ENCODE measurements at regions not wholly inside any gene's neighbourhood (a gene's known extent, or its start where the extent isn't known, plus 50 kb on each side); places are given as distances from the start of the nearest gene placed in this dataset.

DNA sequence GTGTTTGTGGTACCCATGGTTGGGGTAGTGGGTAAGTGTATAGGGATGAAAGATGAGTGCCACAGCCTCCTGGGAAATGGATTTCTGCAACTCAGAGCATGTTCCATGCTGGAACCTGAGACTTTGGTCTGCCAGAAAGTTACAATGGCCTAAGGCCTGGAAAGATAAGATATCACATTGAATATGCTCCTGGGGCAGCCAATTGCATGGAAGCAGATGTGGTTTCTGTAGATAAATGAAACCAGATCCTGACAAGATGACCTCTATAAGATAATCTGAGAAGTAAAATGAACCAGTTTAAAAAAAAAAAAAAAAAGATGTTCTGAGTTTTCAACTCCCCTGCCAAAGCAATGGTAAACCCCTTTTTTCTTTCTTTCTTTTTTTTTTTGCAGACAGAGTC, 91.4 kb upstream of the NCK2 start:
- DNase-seq (ENCODE audit: low spot score in 2 of 2) (no peak), FAIRE-seq (no peak)

DNA sequence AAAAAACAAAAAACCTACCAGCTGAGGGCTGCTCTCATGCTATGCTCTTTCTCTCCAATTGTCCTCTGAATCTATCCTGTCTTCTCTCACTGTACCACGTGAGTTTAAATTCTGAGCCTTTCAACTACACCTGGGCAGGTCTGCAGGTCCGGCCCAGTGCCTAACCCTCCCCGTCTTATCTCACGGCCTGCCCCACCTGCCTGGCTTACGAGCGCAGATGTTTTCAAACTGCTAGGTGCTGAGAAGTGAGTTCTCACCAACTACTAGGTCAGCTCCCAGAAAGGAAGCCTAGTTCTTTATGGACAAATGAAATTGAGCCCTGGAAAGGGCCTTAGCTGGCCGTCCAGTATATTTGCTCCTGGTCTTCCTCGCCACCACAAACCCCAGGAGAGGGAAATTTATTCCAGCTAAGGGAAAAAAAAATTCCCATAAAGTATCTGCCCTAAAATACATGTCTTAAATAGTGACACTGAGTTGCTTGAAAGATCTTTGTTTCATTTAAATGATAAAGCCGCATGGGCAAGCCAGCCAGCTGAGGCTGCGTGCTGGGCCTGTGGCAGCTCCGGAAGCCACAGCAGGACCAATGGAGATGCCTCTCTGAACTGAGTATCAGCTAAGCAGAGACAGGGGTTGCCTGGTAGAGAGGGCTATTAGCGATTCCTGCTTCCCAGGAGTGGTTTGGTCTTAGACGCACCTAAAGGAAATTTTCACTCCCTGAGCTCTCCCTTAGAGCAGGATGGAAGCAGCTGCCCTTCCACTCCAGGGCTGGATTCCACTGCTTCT, 92.5 kb upstream of the NCK2 start:
- FAIRE-seq: no peak

DNA sequence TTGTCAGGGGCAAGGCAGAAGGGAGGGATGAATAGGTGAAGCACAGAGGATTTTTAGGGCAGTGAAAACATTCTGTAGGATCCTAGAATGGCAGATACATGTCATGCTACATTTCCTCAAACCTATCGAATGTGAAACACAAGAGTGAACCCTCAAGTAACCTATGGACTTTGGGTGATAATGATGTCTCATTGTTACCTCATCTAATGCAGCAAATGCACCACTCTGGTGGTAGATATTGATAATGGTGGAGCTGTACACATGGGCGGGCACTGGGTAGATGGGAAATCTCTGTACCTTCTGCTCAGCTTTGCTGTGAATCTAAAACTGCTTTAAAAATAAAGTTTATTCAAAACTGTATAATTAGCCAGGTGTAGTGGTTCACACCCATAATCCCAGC, 95.2 kb upstream of the NCK2 start:
- FAIRE-seq: no peak
- DNase-seq (ENCODE audit: low spot score in 2 of 2): no peak

More for the DNA sequence above, 92.5 kb upstream of the NCK2 start:
- no peak for DNase-seq (ENCODE audit: low spot score in 2 of 2)

DNA sequence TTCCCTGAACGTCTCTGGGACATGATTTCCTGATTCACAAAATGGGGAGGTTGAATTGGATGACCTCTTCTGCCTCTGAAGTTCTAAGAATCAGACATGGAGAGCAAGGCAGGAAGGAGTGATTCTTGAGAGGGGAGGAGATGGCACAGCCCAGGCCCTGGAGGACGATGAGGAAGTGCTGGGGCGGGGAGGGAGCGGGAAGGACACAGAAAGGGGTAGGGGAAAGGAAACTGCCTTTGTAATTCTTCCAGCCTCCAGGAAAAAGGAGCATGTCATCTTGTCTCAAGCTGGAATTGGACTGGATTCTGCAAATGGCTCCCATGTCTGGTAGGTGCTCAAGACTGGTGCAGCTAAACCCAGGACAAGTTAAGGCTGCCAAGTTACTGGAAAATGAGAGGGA, 97.0 kb upstream of the NCK2 start:
- DNase-seq (ENCODE audit: low spot score in 2 of 2) (no peak), FAIRE-seq (no peak)

DNA sequence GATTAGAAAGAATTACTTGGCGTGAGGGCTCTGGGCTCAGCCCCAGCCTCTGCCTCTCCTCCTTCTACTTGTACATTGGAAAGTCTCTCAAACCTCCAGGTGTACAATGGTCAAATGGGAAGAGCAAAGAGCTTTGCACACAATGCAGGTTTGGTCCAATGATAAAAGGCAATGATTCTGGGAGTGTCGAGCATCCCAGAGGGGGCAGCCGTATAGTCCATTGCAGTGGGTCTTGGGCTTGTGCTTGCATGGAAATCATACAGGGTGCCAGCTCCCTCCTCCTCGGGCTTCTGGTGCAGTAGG, 98.0 kb upstream of the NCK2 start:
- no peak for FAIRE-seq
- DNase-seq (ENCODE audit: low spot score in 2 of 2): no peak

DNA sequence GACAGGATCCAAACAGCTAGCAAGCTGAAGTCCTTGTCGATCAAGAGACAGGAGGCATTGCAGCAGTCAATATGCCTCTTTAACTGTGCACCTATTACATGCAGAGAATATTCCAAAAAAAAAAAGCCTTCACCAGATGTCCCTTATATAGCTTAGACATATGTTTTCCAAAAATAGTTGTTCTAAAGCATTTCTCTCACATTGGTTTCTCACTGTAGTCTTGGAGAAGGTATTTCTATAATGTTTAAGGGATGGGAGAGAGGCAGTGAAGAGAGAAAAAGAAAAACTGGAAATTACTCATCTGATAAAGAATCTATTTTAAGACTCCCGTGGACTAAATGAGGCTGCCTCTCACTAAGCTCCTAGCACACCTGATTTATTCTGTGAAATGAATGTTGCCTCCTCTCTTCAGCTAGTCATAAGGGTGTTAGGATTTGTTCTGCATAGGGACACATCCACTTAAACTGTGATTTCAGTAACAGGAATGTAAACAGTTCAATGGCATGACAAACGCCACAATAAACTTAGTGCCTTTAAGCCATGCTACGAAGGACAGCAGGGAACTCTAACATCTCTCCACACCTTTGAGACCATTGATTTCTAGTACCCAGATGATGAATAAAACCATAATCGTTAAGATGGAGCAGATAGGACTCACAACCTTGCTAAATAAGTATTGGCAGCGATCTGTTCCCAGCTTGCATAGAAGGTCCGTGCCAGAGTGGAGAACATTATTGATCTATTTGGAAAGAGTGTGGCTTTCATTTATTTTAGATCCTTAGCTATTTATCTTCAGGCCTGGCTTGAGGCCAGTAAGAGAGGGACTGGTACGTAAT, 98.6 kb upstream of the NCK2 start:
- DNase-seq (ENCODE audit: low spot score in 2 of 2) (no peak), FAIRE-seq (no peak)

DNA sequence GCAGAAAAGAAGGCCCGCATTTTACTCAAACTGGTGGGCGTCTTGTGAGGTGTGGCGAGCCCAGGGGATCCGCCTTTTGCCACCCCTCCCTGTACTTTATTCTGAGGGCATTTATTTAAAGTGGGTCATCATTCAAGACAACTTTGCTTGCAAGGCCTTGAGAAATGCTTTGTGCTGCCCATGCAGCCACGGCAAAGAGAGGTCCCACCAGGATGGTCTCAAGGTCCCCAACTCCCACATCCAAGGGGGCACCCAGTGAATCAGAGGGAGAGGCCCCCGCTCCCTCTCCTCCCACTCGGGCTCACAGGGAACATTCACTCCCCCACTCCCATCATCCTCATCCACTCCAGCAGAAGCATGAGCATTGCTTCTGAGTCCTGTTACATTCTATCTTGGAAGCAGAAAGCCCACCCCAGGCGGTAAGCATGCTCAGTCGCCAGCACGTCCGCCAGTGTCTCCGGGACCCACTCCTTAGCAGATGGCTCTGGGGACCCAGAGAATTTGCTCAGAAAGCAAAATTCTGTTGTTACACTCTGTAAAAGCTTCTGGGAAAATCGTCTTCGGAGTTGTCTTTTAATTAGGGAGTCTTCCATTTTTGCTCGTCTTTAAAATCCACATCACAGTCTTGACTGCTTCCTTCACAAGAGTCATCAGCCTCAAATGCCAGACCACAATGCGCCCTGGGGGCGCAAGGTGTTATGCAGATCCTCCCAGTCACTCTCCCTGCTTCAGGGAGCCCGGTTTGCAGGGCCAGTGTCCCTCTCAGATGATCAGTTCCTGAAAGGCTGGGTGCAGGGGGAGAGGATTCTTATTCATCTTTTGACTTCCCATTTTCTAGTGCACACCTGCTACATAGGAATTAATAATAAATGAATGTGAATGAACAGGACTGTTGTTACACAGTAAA, 99.4 kb upstream of the NCK2 start:
- FAIRE-seq (no peak), DNase-seq (ENCODE audit: low spot score in 2 of 2) (no peak)

DNA sequence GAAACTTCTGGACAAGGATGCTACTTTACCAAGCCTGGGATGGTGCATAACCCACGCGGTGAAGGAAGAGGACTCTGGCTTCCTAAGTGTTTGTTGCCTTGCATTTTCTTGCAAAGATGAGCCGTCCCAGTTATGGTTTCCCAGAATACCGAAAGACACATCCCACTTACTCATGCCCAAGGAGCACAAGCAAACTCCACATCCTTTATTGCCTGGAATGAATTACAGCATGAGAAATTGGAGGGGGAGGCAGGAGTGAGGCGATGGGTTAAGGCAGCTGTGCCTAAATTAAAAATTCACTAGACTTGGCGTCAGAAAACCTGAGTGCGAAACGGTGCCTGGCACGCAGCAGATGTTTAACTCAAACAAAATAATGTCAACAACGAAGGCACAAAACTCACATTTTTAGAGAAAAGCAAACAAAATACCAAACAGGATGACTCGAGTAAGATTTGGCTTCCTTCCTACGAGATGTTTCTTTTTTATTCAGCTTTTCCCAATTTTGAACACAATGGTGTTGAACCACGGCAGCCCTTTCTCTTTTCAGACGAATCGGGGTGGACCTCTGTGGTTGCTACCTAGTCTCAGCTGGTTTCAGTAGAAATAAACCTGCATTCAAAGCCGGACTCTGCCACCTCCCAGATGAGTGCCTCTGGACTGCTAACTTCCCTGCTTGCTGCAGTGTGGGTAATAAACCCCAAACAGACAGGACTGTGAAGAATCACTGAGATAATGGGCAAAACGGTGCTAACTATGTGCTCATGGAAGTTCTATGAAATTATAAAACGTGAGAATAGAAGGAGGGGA, 100.3 kb upstream of the NCK2 start:
- peak in 1 of 2 donors; percentile 36 for DNase-seq (ENCODE audit: low spot score in 2 of 2)

DNA sequence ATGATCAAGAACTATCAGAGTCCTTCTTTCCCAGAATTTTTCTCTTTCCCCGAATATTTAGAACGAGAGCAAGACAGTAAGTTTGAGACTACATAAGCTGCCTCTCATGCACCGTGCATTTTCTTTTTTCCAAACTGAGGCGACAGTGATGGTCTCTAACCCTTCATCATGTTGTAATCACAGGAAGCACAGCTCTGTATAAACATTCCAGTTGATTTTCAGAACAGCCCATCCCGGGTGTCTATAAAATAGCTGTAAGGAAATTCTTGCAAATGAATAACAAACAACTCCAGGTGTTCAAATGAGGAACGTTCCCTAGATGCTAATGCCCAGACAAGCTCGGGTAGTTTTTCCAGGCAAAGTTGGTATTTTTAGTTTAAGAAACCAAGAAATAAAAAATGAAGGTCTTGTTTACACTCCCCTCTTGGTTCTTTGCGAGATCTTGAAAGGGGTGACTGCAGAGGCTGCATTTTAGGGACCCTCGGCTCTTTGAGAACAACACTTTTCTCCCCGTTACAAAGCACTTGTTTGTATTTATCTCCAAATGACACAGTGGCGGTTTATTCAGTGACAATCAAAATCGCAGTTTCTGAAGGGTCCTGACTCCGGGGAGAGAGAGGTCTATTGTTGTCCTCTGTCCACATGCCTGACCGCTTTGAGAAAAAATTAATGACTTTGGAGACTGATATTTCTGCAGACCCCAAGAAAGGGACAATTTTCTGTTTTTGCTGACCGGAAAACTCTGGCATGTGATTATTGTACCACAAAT, 101.1 kb upstream of the NCK2 start:
- DNase-seq (ENCODE audit: low spot score in 2 of 2) (no peak), FAIRE-seq (no peak)

More for the DNA sequence above, 100.3 kb upstream of the NCK2 start:
- FAIRE-seq: no peak

DNA sequence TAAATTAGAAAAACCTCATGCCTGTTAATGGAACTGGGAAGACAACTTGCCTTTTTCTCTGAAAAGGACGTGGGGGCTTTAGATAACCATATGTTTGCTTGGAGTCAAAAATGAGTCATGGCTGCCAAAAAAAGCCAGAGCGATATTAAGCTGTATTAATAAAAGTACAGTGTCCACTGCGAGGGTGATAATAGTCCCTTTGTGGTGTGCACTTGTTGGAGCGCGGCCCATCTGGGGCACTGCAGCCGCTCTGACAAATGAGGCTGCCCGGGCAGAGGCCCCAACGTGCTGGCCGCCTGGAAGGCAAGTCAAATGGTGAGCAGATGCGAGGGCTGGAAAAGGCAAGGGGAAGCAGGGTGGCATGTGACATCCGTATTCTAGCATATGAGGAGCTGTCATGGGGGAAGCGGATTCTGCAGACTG, 103.3 kb upstream of the NCK2 start:
- FAIRE-seq (no peak), DNase-seq (ENCODE audit: low spot score in 2 of 2) (peak; percentile 44 to 53)

DNA sequence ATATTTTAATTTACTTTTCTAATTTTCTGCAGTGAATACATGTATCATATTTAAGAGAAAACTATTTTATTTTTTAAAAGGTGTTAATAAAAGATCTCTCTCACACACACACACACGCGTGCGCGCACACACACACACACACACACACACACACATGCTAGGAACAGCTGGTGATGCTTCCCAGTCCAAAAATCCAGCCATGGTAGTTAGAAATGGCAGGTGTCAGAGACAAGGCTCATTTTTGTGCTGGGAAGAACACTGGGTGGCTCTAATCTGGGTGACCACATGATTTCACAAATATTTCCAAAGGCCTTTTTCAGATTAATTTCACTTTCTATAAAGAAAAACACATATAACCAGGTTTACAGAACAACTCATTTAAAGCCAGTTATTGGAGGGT, 104.5 kb upstream of the NCK2 start:
- no peak for DNase-seq (ENCODE audit: low spot score in 2 of 2)
- FAIRE-seq: no peak

DNA sequence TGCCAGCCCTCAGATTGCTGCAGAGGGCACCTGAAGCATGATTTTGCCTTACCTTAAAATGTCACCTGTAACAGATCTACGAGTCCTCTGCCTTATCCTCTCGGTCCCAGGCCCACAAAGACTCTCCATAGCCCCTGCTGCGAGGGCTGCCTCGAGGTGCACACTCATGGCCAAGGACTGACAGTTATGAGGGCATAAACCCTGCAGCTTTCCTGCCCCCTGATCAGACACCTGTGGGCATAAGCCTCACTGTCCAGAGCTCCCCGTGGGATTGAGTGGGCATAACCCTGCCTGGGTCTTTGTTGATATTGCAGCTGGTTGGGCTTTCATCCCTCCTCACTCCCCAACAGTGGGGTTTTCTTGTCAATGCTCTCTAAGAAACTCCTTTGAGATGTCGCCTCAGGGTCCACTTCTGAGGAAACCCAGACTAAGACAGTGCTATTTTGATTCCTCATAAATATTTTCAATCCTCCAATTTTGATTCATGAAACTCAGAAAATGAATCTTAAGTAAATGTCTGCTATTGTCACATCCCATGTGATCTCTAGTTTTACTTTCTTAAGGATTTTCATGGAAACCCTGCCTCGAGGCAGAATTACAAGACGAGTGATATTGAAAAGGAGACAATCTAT, 108.5 kb upstream of the NCK2 start:
- DNase-seq (ENCODE audit: low spot score in 2 of 2) (no peak), FAIRE-seq (no peak)

DNA sequence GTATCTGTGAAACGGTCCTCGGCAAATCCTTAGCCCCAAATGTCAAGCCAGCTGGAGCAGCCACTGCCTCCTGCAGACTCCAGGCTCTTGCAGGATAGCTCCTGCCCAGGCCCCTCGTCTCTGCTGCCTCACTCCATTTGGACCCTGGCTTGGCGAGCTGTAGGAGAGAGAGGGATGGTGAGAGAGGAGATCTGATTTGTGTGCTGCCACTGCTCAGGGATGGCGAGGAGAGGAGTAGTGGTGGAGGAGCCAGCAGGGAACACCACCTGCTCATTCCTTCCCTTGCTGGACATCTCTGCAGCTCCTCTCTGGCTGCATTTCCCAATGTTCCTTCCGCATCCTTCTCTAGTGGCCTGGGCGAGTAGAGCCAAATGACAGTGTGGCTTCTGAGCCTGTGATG, 109.1 kb upstream of the NCK2 start:
- FAIRE-seq (no peak), DNase-seq (ENCODE audit: low spot score in 2 of 2) (no peak)

DNA sequence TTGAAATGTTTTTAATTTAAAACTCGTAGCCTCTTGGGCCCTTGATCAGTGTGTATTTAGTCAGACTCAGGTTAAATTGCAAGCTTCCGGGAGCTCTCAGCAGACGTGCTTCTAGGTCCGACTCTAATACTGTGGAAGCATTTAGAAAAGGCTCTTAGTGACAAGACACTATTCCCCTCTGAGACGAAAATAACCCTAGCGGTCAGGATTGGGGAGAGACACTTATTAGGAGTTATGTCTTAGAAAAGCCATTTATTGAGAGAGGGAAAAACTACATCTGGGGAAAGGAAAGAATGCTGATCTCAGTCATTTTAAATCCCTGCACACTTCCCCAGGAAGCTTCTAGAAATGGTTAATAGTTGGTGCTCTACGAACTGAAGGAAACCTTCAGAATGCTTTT, 110.5 kb upstream of the NCK2 start:
- no peak for DNase-seq (ENCODE audit: low spot score in 2 of 2)
- FAIRE-seq: no peak

DNA sequence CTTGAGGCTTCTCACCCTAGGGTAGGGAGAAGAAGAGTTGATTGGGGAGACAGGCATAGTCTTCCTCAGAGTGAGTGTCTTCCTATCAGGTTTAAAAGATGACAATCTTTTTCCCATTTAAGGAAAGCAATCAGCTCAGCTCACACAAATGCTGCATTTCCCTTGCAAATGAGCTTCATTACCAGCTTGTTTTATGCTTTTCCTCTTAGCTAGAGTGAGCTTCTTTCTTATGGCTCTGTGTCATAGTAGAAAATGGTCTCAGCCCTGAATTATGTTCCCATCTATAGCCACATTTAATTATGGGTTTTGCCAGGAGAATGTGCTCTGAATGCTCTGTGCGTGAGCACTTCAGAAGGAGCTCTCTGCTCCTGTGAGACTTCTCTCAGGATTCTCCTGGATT, 112.8 kb upstream of the NCK2 start:
- no peak for DNase-seq (ENCODE audit: low spot score in 2 of 2)
- no peak for FAIRE-seq

DNA sequence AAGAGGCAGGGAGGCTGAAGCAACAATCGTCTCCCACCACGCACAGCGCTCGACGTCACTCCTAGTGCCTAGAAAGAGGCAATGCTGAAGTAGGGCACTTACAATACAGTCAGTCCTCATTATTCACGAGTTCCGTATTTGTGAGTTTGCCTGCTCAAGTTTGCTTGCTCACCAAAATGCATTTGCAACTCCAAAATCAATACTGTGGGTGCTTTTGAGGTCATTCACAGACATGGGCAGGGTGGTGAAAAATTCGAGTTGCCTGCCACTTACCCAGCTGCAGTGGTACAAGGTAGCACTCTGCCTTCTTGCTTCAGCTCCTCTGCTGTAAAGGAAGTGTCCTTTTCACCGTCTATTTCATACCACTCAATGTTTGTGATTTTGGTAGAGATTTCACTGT, 113.7 kb upstream of the NCK2 start:
- no peak for DNase-seq (ENCODE audit: low spot score in 2 of 2)
- FAIRE-seq: no peak

DNA sequence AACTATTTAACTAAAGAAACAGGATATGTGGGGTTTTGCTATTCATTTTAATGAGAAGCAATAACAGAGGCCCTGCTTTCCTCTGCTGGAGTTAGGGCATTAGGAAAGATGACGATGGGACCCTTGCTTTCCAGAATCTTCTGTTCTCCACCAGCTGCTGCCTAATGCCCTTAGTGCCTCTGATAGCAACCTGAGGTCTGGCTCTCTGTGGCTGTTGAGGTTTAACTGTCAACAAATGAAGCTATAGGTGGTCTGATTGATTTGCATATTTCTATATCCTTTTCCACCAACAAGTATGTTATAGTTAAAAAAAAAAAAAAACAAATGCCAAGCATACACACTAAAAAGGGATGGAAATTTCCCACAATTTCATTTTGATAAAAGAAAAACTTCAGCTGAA, 115.1 kb upstream of the NCK2 start:
- DNase-seq (ENCODE audit: low spot score in 2 of 2) (no peak), FAIRE-seq (no peak)

DNA sequence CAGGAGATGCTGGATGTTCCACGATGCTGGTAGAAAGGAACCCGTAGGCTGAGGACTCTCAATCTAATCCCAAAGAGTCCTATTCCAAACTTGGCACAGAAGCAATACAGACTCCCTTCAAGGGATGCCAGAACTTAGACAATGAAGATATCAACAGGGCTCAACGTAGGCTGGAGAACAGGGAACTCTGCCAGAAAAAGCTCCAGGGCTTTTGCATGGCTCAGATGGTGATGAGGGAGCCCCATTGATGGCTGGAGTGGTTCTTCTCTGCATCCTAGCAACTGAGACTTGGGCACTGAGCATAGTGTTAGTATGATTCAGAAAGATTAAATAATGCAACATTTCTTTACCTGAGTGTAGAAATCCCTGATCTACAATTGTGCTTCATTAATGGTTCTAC, 117.2 kb upstream of the NCK2 start:
- DNase-seq (ENCODE audit: low spot score in 2 of 2): peak in 1 of 2 donors; percentile 26
- no peak for FAIRE-seq

DNA sequence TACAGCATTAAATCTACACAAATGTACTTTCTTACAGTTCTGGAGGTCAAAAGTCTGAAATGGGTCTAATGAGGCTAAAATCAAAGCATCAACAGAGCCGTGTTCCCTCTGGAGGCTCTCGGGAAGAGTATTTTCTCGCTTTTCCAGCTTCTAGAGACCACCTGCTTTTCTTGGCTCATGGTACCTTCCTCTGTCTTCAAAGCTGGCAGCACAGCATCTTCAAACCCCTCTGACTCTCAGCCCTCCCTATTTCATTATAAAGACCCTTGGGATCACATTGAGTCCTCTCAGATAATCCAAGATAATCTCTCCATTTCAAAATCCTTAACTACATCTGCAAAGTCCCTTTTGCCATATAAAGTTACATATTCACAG, 117.8 kb upstream of the NCK2 start:
- FAIRE-seq (no peak), DNase-seq (ENCODE audit: low spot score in 2 of 2) (no peak)
